Heart right ventricle (tissue), 16 donors: ENCODE measurements at regions not wholly inside any gene's neighbourhood (a gene's known extent, or its start where the extent isn't known, plus 50 kb on each side); places are given as distances from the start of the nearest gene placed in this dataset.

Experiments
- ATAC-seq, 8 donors: fragments of 200-7000 bp; cut with Tn5 transposase; one replicate each; pipeline ENCODE4 v1.9.1; 2020; ENCODE audit warnings: mild to moderate bottlenecking in 8 of 8, moderate library complexity in 8 of 8, moderate number of reproducible peaks in 1 of 8
- DNase-seq, 2 donors: peaks; one replicate each; pipeline ENCODE4 v3.0.0-alpha.2; 2020
- H3K27ac ChIP-seq, 10 donors: fragments of 200-600 bp; sonication (generic) in 2 of 10; one replicate each; pipeline versions ENCODE4 v1.5.0 to v1.8.0; 2020 to 2022; ENCODE audit warnings: mild to moderate bottlenecking in 3 of 10
- H3K27me3 ChIP-seq, 7 donors: fragments of 200-600 bp; one replicate each; pipeline ENCODE4 v1.8.0; 2021 to 2022; ENCODE audit warnings: mild to moderate bottlenecking in 2 of 7
- H3K36me3 ChIP-seq, 9 donors: fragments of 200-600 bp; sonication (generic) in 1 of 9; one replicate each; pipeline versions ENCODE4 v1.5.0 to v1.8.0; 2020 to 2022; ENCODE audit warnings: mild to moderate bottlenecking in 2 of 9
- H3K4me1 ChIP-seq, 9 donors: fragments of 200-600 bp; sonication (generic) in 1 of 9; one replicate each; pipeline versions ENCODE4 v1.5.0 to v1.8.0; 2020 to 2022; ENCODE audit warnings: mild to moderate bottlenecking in 4 of 9
- H3K4me3 ChIP-seq, 10 donors: fragments of 200-600 bp; sonication (generic) in 2 of 10; one replicate each; pipeline versions ENCODE4 v1.5.0 to v1.8.0; 2020 to 2022; ENCODE audit warnings: mild to moderate bottlenecking in 7 of 10, moderate library complexity in 2 of 10
- H3K9me3 ChIP-seq, 11 donors: fragments of 200-600 bp in 10 of 11; sonication (generic) in 2 of 11; one replicate each; pipeline versions ENCODE4 v1.5.0 to v1.8.0; 2013 to 2022; ENCODE audit warnings: mild to moderate bottlenecking in 2 of 11, control low read depth in 1 of 11, moderate library complexity in 1 of 11
- WGBS, 2 donors: extraction: QIAGEN DNeasy Blood & Tissue Kit; methylation state at CpG; one replicate each; pipeline ENCODE4 v1.1.7; 2013; ENCODE audit warnings: inconsistent platforms in 1 of 2; 5-methylcytosine and 5-hydroxymethylcytosine counted together
- intact Hi-C, 10 donors: fragments of 100-400 bp; cut with DNase I; formaldehyde crosslinking; loops; one replicate each; pipeline versions ENCODE4 v1.11.1 to v1.14.2; 2022
- TF ChIP-seq, protein P1 (sequence below), 9 donors: fragments of 200-600 bp; sonication (generic) in 2 of 9; IDR thresholded peaks; one replicate each; pipeline versions ENCODE4 v1.5.0 to v1.8.0; 2021 to 2022; ENCODE audit warnings: antibody characterized with exemption in 9 of 9, mild to moderate bottlenecking in 5 of 9, moderate library complexity in 1 of 9
- donor health status: Arrhythmogenic right ventricular cardiomyopathy.
- donor health status: ischemic (EF 13 %, LVEDD 7.1; RV severe dilation, severe dysfunction).
- donor health status: healthy with polysubstance abuse.
- donor health status: DM: no; HTN: yes; CAD: no.
- donor health status: DM: no; HTN: no; CAD: no.
- donor health status: ischemic (EF 25% LVEDD 6.9; RV normal size, moderate dysfunction).
- donor health status: ischemic (EF 25% LVEDD 5.7; RV mildly dilated, moderate dysfunction).
- donor health status: healthy.
- donor health status: DM: yes; HTN: yes; CAD: no.
- donor health status: Ischemic cardiomyopathy.
- donor health status: ischemic (EF 35%, LVEDD 5.7; RV mildly dilated, moderate dysfunction).
- donor health status: nonischemic (EF 11% LVEDD 7.7; RV severe dilation, severe dysfunction).
- donor health status: DM: yes; HTN: yes; CAD: no.
- donor health status: PGD.
- donor health status: ischemic (EF 29% LVEDD 5.4; RV normal size, mild dysfunction).
- donor health status: nonischemic (EF 23%, LVEDD 6.1; RV moderate dilation, normal function).

DNA sequence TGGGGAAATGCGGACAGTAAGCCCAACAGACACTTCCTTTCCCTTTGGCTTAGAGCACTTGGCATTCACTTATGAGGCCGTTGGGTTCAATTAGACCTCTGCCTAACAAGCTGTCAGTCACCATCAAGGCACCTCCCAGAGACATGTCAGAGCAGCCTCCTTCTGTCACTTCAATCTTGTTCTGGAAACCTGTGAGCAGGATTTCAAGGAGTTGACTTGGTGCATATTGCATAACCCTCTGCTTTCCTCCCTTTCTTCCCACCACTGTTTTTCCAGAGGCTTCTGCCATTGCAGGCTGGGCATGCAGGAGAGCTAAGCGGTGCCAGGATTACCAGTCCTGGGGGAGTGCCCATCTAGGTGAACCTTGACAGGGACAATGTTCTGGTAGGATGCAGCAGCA, 484.2 kb upstream of the LRRC4C start:
- TF ChIP-seq, protein P1, sequence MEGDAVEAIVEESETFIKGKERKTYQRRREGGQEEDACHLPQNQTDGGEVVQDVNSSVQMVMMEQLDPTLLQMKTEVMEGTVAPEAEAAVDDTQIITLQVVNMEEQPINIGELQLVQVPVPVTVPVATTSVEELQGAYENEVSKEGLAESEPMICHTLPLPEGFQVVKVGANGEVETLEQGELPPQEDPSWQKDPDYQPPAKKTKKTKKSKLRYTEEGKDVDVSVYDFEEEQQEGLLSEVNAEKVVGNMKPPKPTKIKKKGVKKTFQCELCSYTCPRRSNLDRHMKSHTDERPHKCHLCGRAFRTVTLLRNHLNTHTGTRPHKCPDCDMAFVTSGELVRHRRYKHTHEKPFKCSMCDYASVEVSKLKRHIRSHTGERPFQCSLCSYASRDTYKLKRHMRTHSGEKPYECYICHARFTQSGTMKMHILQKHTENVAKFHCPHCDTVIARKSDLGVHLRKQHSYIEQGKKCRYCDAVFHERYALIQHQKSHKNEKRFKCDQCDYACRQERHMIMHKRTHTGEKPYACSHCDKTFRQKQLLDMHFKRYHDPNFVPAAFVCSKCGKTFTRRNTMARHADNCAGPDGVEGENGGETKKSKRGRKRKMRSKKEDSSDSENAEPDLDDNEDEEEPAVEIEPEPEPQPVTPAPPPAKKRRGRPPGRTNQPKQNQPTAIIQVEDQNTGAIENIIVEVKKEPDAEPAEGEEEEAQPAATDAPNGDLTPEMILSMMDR (IDR thresholded peaks at IDR 0.05), result no peak
- Histone ChIP-seq H3K27ac (no peak overlapping the region), H3K36me3 (no peaks in the 10 kb centered on the region), H3K9me3 (peaks cover 0 to 28% (median 5%) of the 10 kb centered on the region in 11 donors), H3K4me3 (no peak overlapping the region), H3K27me3 (no peaks in the 10 kb centered on the region), H3K4me1 (no peaks in the 10 kb centered on the region)
- 63 to 68% methylated on average over 3 of the region's 3 CpGs for WGBS, 2 donors
- intact Hi-C loops, result no loop called here
- no peak for DNase-seq
- no peak for ATAC-seq

DNA sequence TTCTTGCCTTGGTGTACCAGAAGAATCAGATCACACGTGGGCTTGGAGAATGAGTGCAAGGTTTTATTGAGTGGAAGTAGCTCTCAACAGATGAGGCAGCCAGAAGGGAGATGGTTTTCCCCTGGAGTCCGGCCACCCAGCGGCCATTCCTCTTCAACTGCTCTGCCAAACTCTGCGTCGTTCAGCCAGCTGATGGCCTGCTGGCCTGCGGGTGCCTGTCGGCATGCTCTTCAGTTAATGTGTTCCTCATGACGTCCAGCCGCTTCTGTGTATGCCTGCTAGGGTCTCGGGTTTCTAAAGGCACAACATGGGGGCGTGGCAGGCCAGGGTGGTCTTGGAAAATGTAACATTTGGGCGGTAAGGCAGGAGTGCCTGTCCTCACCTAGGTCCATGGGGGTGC, 487.9 kb upstream of the LRRC4C start:
- no peak for ATAC-seq
- TF ChIP-seq, protein P1 (IDR thresholded peaks at IDR 0.05), result no peak
- no peaks in the 10 kb centered on the region for H3K27me3 ChIP-seq
- H3K36me3 ChIP-seq, result no peaks in the 10 kb centered on the region
- no peak overlapping the region for H3K27ac ChIP-seq
- 67 to 68% methylated on average over 12 of the region's 12 CpGs for WGBS, 2 donors
- DNase-seq, result no peak
- no peaks in the 10 kb centered on the region for H3K4me1 ChIP-seq
- H3K4me3 ChIP-seq, result no peak overlapping the region
- H3K9me3 ChIP-seq, result peaks cover 0 to 11% (median 0%) of the 10 kb centered on the region in 11 donors
- intact Hi-C loops, result no loop called here

DNA sequence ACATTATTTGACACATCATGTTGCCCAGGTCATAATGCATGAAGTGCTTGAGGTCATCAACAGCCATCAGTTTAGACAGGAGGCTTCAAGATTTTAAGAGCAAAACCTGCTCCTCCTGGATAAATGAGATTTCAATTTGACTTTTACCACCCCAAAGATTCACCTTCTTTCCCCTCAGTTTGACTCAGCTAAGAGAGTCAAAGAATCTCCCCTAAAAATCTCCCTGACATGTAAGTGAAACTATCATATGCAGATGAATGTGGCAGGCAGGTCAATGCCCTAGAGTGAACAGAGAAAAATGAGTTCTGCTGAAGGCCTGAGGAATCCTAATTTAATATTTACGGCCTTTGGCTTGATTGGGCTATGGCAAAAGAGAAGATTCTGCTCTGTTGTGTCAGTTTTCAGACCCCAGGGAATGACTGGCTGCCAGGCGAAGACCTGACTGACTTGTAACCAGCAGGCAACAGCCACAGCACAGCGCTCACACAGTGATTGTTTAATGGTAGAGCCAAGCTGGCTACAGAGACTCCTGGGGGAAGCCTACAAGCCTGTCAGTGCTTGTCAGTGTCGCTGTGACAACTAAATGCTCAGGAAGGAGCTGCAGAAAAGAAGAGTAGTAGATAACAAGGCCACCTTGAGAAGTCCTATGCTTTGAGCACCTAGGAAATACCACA, 491.2 kb upstream of the LRRC4C start:
- DNase-seq (no peak), ATAC-seq (no peak)
- 68 to 73% methylated on average over 4 of the region's 4 CpGs for WGBS, 2 donors

DNA sequence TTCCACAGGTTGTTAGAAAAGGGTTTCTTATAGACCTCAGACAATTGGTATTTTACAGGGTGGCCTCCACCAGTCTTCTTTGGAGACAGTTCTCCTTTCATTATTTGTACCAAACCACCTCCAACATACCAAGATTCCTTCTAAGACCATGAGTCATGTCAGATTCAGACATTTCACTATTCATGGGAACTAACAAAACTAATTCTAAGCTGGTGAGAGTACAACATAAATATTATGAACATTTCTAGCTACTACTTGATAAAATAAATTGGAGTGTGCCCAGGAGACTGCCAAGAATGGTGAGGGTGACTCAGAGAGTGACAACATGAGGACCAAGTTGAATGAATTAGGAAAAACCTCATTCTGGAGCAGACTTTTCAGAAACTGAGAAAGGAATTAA, 494.6 kb upstream of the LRRC4C start:
- TF ChIP-seq, protein P1 (IDR thresholded peaks at IDR 0.05), result no peak
- no peak for DNase-seq
- intact Hi-C loops, result no loop called here
- ATAC-seq, result no peak
- Histone ChIP-seq H3K27me3 (no peaks in the 10 kb centered on the region), H3K4me3 (no peak overlapping the region), H3K4me1 (no peaks in the 10 kb centered on the region), H3K9me3 (peaks cover 0 to 19% (median 0%) of the 10 kb centered on the region in 11 donors), H3K36me3 (no peaks in the 10 kb centered on the region), H3K27ac (no peak overlapping the region)

More for the DNA sequence above, 491.2 kb upstream of the LRRC4C start:
- Histone ChIP-seq H3K27ac (no peak overlapping the region), H3K4me1 (no peaks in the 10 kb centered on the region), H3K4me3 (no peak overlapping the region), H3K27me3 (no peaks in the 10 kb centered on the region), H3K36me3 (no peaks in the 10 kb centered on the region), H3K9me3 (peaks cover 0 to 11% (median 0%) of the 10 kb centered on the region in 11 donors)
- TF ChIP-seq, protein P1 (IDR thresholded peaks at IDR 0.05), result no peak
- intact Hi-C loops, result no loop called here
